GM20431 (cell line): ENCODE measurements at regions not wholly inside any gene's neighbourhood (a gene's known extent, or its start where the extent isn't known, plus 50 kb on each side); places are given as distances from the start of the nearest gene placed in this dataset.
"Not testable (repeated sequence)": the region's sequence is repeated elsewhere in the genome, so short reads cannot be mapped to it uniquely, and the experiment has no call there.

Source experiments
- in situ Hi-C: fragments of 300-500 bp; cut with MseI, MboI; formaldehyde crosslinking; loops from one replicate; pipeline ENCODE4 v1.15.0; 2020; ENCODE audit warnings: low sequenced_read_pairs; ENCODE audit not compliant: unreplicated experiment

DNA sequence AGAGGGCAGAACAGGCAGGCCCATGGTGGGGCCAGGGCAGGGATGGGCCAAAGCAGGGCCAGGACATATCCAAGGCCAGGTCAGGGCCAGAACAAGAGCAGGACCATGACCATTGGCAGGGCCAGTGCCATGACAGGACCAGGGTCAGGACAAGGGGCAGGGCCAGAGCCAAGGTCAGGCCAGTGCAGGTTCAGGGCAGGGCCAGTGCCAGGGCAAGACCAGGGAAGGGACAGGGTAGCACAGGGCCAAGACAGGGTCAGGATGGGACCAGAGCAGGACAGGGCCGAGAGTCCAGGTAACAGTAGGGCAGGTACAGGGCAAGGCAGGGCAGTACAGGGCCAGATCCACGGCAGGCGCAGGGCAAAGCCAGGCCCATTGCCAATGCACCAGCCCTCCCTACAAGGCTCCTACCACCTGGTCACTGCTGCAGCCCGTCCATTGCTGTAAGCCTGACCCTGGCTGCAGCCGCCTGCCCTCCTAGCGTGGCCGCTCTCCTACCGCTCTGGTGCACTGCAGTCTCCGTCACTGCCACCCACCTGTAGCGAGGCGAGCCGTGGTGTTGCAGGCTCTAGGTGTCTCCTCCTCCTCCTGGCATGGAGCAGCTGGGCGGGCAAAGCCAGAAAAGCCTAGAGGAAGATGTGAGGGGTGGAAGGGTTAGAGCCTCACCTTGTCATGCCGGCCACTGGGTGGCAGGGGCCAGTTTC, 397.1 kb downstream of the GOLGA6L6 start:
- in situ Hi-C loops = not testable (repeated sequence)

- in situ Hi-C loops = not testable (repeated sequence)
Measured at GRCh38 chr15:20142906-20143305, 398.7 kb downstream of the GOLGA6L6 start.

DNA sequence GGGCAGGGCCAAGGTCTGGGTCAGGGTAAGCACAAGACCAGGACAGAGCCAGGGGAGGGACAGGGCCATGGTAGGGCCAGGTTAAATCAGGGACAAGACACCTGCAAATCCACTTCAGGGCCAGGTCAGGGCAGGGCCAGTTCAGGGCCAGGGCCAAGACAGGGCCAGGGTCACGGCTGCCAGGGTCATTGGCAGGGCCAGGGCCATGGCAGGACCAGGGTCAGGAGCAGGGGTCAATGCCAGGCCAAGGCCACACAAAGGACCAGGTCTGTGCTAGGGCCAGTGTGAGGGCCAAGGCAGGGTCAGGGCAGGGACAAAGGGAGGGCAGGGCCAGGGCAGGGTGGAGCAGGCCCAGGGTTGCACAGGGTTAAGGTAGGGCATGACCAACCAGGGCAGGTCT, 399.2 kb downstream of the GOLGA6L6 start:
- in situ Hi-C loops = not testable (repeated sequence)

DNA sequence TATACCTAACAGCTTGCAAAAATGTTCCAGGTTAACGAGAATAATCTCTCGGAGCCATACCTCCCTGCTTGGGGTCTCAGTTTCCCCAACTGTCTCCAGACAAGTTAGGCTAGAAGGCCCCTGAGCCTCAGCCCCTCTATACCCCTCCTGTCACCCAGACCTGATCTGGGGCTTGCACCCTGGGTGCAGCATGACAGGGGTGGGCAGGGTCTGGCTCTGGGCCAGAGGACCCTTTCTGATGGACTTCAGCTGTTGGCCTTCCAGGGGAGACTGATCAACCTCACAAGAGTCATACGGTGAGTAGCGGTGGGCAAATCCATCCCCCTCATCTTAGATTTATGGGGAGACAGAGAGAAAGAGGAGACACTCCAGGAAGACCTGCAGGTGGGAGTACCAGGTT, 416.9 kb downstream of the GOLGA6L6 start:
- in situ Hi-C loops = not testable (repeated sequence)

DNA sequence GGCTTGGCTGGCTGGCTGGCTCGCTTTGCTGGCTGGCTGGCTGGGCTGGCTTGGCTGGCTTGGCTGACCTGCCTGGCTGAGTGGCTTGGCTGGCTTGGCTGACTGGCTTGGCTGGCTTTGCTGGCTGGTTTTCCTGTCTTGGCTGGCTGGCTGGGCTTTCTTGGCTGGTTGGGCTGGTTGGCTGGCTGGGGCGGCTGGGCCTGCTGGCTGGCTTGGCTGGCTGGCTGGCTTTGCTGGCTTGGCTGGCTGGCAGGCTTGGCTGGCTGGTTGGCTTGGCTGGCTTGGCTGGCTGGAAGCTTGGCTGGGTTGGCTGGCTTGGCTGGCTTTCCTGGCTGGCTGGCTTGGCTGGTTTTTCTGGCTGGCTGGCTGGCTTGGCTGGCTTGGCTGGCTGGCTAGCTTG, 435.6 kb downstream of the GOLGA6L6 start:
- in situ Hi-C loops = no loop called here

DNA sequence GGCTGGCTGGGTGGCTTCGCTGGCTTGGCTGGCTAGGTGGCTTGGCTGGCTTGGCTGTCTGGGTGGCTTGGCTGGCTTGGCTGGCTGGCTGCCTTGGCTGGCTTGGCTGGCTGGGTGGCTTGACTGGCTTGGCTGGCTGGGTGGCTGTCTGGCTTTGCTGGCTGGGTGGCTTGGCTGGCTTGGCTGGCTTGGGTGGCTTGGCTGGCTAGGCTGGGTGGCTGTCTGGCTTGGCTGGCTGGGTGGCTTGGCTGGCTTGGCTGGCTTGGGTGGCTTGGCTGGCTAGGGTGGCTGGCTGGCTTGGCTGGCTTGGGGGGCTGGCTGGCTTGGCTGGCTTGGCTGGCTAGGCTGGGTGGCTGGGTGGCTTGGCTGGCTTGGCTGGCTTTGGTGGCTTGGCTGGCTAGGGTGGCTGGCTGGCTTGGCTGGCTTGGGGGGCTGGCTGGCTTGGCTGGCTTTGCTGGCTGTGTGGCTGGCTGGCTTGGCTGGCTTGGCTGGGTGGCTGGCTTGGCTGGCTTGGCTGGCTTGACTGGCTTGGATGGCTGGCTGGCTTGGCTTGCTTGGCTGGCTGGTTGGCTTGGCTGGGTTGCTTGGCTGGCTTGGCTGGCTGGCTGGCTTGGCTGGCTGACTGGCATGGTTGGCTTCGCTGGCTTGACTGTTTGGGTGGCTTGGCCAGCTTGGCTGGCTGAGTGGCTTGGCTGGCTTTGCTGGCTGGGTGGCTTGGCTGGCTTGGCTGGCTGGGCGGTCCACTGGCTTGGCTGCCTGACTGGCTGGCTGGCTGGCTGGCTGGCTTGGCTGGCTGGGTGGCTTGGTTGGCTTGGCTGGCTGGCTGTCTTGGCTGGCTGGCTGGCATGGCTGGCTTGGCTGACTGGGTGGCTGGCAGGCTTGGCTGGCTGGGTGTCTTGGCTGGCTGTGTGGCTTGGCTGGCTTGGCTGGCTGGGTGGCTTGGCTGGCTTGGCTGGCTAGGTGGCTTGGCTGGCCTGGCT, 436.3 kb downstream of the GOLGA6L6 start:
- in situ Hi-C loops = not testable (repeated sequence)

DNA sequence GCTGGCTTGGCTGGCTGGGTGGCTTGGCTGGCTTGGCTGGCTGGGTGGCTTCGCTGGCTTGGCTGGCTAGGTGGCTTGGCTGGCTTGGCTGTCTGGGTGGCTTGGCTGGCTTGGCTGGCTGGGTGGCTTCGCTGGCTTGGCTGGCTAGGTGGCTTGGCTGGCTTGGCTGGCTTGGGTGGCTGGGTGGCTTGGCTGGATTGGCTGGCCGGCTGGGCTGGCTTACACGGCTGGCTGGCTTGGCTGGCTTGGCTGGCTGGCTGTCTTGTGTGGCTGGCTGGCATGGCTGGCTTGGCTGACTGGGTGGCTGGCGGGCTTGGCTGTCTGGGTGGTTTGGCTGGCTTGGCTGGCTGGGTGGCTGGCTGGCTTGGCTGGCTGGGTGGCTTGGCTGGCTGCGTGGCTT, 437.0 kb downstream of the GOLGA6L6 start:
- in situ Hi-C loops = not testable (repeated sequence)

DNA sequence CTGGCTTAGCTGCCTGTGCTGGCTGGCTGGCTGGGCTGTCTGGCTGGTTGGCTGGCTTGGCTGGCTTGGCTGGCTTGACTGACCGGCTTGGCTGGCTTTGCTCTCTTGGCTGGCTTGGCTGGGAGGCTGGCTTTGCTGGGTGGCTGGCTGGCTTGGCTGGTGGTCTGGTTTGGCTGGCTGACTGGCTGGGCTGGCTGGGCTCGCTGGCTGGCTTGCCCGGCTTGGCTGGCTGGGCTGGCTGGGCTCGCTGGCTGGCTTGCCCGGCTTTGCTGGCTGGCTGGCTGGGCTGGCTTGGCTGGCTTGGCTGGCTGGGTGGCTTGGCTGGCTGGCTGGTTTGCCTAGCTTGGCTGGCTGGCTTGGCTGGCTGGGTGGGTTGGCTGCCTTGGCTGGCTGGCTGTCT, 438.7 kb downstream of the GOLGA6L6 start:
- in situ Hi-C loops = not testable (repeated sequence)

GRCh38 chr15:20102209-20102608, 439.4 kb downstream of the GOLGA6L6 start:
- in situ Hi-C loops = not testable (repeated sequence)

- in situ Hi-C loops = not testable (repeated sequence)
Measured at GRCh38 chr15:20101281-20101680, 440.3 kb downstream of the GOLGA6L6 start.

GRCh38 chr15:20100604-20101270, 440.9 kb downstream of the GOLGA6L6 start:
- in situ Hi-C loops = not testable (repeated sequence)

DNA sequence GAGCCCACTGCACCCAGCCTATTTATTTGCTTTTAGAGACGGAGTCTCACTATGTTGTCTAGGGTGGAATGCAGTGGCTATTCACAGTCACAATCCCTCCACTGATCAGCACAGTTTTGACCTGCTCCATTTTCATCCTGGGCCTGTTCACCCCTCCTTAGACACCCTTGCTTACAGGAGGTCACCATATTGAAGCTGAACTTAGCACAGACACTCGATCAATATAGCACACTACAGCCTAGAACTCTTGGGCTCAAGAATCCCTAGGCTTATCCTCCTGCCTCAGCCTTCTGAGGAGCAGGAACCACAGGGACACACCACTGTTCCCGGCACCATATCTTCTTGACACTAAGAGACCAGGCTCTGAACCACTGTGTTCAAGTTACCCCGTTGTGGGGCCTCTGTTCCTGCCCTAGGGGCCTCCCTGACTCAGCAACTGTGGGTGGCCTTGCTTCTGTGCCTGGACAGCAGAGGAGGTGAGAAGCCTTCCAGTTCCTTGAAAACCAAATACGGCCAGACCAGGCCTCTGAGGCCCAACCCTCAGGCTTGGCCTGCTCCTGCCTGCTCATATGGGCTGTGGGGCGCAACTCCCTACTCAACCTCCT, 445.8 kb downstream of the GOLGA6L6 start:
- in situ Hi-C loops = not testable (repeated sequence)

- in situ Hi-C loops = not testable (repeated sequence)
Measured at GRCh38 chr15:20089541-20089940, 452.1 kb downstream of the GOLGA6L6 start.

- in situ Hi-C loops = not testable (repeated sequence)
Measured at GRCh38 chr15:20084026-20084425, 457.6 kb downstream of the GOLGA6L6 start.

GRCh38 chr15:20074082-20074481, 467.5 kb downstream of the GOLGA6L6 start:
- in situ Hi-C loops = not testable (repeated sequence)

GRCh38 chr15:20069043-20069442, 472.6 kb downstream of the GOLGA6L6 start:
- in situ Hi-C loops = not testable (repeated sequence)

- in situ Hi-C loops = not testable (repeated sequence)
Measured at GRCh38 chr15:20066173-20066572, 475.4 kb downstream of the GOLGA6L6 start.

DNA sequence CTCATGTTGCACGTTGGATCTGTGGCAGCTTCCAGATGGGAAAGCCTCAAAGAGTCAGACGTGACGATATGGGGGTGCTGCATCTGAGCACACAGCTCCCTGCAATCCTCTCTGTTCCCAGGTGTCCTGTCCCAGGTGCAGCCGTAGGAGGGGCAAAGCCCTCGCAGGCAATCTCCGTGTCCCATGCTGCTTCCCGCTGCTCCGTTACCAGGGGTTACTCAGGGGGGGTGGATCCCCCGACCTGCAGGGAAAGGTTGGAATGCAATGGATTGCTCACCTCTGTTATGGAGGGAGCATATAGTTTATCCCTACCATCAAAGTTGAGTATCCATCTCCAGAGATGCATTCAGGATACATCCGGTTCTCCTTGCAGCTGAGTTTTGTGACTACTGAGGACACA, 476.1 kb downstream of the GOLGA6L6 start:
- in situ Hi-C loops = not testable (repeated sequence)

DNA sequence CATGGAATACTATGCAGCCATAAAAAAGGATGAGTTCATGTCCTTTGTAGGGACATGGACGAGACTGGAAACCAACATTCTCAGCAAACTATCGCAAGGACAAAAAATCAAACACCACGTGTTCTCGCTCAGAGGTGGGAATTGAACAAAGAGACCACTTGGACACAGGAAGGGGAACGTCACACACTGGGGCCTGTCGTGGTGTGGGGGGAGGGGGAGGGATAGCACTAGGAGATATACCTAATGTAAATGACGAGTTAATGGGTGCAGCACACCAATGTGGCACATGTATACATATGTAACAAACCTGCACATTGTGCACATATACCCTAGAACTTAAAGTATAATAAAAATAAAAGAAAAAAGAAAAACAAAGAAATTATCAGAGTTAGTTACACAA, 478.4 kb downstream of the GOLGA6L6 start:
- in situ Hi-C loops = not testable (repeated sequence)

GRCh38 chr15:20060838-20061237, 480.8 kb downstream of the GOLGA6L6 start:
- in situ Hi-C loops = not testable (repeated sequence)
